Gastroesophageal sphincter (tissue), 2 donors: ENCODE measurements at regions not wholly inside any gene's neighbourhood (a gene's known extent, or its start where the extent isn't known, plus 50 kb on each side); places are given as distances from the start of the nearest gene placed in this dataset.
A peak's percentile ranks its signal among the peaks of the same experiment; 100 is the strongest.

Experiments used
- POLR2A ChIP-seq, 2 donors: fragments of 450-650 bp; IDR thresholded peaks; one replicate each; pipeline ENCODE4 v1.6.1; 2017; ENCODE audit warnings: antibody characterized with exemption in 2 of 2, mild to moderate bottlenecking in 2 of 2, moderate library complexity in 1 of 2
- POLR2AphosphoS5 ChIP-seq: sonication (generic); formaldehyde crosslinking; IDR thresholded peaks from one replicate; pipeline ENCODE4 v1.6.1; 2017; ENCODE audit warnings: antibody characterized with exemption

DNA sequence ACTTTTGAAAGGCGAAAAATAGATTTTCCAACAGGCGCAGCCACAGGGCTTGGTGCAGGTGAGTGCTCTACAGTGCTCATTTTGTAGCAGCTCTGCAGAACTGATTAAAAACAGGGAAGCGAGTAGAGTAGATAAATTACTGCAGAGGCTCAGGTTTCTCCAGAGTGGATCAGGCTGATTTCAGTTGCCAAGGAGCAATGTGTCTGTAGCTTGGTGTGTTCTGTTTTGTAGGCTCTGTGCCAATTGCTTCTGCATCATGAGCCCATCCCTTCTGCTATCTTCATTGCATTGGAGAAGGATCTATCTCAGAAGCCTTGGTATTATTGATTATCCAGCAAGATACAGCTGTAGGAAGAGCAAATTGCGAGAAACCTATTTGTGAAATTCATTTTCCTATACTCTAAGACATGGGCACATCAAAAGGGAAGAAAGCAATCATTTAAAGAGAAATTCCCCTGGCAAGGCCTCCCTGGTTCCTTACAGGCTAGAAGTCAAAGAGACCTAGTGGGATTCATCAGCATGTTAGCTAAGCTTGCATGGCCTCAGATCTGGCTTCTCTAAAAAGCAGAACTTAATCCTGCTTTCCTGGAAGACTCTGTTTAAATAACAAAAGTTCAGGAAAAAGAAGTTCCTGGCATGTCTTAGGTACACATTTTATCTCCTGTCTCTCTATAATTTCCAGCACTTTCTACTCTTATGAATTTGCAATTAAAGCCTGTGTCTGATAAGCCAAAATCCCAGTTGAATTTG lies 432.4 kb upstream of the ATP10A start:
- peak; percentile 31 for TF ChIP-seq POLR2AphosphoS5
- TF ChIP-seq POLR2A (IDR thresholded peaks at IDR 0.05): no peak
